Adrenal gland (tissue), 9 donors: ENCODE measurements at regions not wholly inside any gene's neighbourhood (a gene's known extent, or its start where the extent isn't known, plus 50 kb on each side); places are given as distances from the start of the nearest gene placed in this dataset.

Source experiments
- DNase-seq, 7 donors: peaks; one replicate each; pipeline ENCODE4 v3.0.0-alpha.2; 2019 to 2020
- H3K27ac ChIP-seq, 5 donors: fragments of 200-600 bp; sonication (generic) in 4 of 5; 1 replicate in 3 of 5; 2 replicates in 2 of 5; pipeline versions ENCODE4 v1.5.1 to v1.8.0; 2016 to 2020; ENCODE audit warnings: mild to moderate bottlenecking in 1 of 5
- H3K27me3 ChIP-seq: fragments of 200-600 bp; 2 replicates; pipeline ENCODE4 v1.8.0; 2021
- H3K36me3 ChIP-seq, 2 donors: fragments of 200-600 bp; replicated peaks in 1 of 2; 1 replicate in 1 of 2; 2 replicates in 1 of 2; pipeline versions ENCODE4 v1.5.1 to v1.8.0; 2018 to 2022
- H3K4me1 ChIP-seq, 2 donors: fragments of 200-600 bp; replicated peaks in 1 of 2; 1 replicate in 1 of 2; 2 replicates in 1 of 2; pipeline versions ENCODE4 v1.5.1 to v1.8.0; 2018 to 2021
- H3K4me3 ChIP-seq, 4 donors: fragments of 200-600 bp; sonication (generic) in 3 of 4; one replicate each; pipeline ENCODE4 v1.5.1; 2016 to 2018
- H3K9me3 ChIP-seq, 3 donors: fragments of 200-600 bp; sonication (generic) in 1 of 3; replicated peaks in 1 of 3; 1 replicate in 2 of 3; 2 replicates in 1 of 3; pipeline versions ENCODE4 v1.5.1 to v1.8.0; 2016 to 2021
- POLR2A ChIP-seq, 2 donors: fragments of 450-650 bp; IDR thresholded peaks; one replicate each; pipeline ENCODE4 v1.6.1; 2017; ENCODE audit warnings: antibody characterized with exemption in 2 of 2, mild to moderate bottlenecking in 2 of 2, moderate library complexity in 1 of 2
- WGBS, 4 donors: extraction: QIAGEN DNeasy Blood & Tissue Kit in 2 of 4; methylation state at CpG; one replicate each; pipeline versions ENCODE4 v1.1.5 to v1.1.7; 2013 to 2017; 5-methylcytosine and 5-hydroxymethylcytosine counted together
- intact Hi-C, 2 donors: fragments of 100-400 bp; cut with DNase I; formaldehyde crosslinking; loops; one replicate each; pipeline versions ENCODE4 v1.14.1 to v1.15.0; 2022 to 2023
- TF ChIP-seq, protein P1 (sequence below), 6 experiments: fragments of 450-650 bp in 4 of 6; fragments of 200-600 bp in 2 of 6; sonication (generic) in 1 of 6; IDR thresholded peaks; 1 replicate in 5 of 6; 2 replicates in 1 of 6; pipeline versions ENCODE4 v1.5.1 to v1.8.0; 2016 to 2021; ENCODE audit warnings: antibody characterized with exemption in 6 of 6, mild to moderate bottlenecking in 2 of 6, moderate library complexity in 1 of 6
- donor health status: healthy with polysubstance abuse.
- donor health status: Bipolar disorder and iron deficiency.
- donor health status: DM: yes; HTN: yes; CAD: no.
- donor health status: DM: no; HTN: no; CAD: no.
- donor health status: DM: no; HTN: no; CAD: no.

DNA sequence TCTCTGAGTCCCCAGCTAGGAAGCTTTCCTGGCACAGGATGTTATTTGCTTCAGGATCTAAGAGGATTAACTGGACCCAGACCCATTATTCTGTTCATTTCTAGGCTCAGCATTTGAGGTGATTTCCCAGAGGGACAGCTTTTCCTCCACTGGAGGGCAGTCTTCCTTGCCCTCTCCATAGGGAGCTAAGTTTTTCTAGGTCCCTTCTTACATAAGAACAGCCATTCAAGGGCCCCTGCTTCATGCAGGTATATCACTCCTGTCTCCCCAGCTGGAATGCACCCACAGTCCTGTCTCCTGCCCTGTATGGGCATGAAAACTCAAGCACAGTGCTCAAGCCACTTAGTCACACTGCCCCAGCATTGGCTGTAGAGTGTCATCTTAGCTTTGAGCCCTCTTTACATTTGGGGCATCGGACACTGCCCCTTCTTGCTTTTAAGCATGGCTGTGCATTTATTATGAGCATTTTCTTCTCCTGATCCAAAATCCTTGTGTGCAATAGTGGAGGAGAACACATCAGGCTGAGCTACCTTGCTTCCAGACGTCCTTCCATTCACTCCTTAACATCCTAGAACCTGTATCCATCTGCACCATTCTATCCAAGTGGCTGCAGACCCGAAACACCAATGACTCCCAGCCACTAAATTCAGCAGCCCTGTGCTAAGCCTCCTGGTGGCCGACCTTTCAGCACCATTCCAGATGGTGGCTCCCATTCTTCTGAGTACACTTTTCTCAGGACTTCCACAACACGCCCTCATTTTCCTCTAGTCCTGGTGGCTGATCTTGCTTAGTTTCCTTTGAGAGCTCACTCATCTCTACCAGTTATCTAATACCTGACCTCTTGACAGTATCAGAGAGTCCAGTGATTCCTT, 80.0 kb downstream of the COPS8 start:
- DNase-seq, result peak in 1 of 7 donors; percentile 11
- Histone ChIP-seq H3K4me3 (no peak overlapping the region), H3K27me3 (no peaks in the 10 kb centered on the region), H3K36me3 (no peaks in the 10 kb centered on the region), H3K27ac (no peak overlapping the region), H3K9me3 (no peaks in the 10 kb centered on the region), H3K4me1 (no peaks in the 10 kb centered on the region)
- intact Hi-C loops, result no loop called here
- TF ChIP-seq, protein P1, sequence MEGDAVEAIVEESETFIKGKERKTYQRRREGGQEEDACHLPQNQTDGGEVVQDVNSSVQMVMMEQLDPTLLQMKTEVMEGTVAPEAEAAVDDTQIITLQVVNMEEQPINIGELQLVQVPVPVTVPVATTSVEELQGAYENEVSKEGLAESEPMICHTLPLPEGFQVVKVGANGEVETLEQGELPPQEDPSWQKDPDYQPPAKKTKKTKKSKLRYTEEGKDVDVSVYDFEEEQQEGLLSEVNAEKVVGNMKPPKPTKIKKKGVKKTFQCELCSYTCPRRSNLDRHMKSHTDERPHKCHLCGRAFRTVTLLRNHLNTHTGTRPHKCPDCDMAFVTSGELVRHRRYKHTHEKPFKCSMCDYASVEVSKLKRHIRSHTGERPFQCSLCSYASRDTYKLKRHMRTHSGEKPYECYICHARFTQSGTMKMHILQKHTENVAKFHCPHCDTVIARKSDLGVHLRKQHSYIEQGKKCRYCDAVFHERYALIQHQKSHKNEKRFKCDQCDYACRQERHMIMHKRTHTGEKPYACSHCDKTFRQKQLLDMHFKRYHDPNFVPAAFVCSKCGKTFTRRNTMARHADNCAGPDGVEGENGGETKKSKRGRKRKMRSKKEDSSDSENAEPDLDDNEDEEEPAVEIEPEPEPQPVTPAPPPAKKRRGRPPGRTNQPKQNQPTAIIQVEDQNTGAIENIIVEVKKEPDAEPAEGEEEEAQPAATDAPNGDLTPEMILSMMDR (IDR thresholded peaks at IDR 0.05), result peak in 5 of 6 experiments; percentile 9 to 46 (median 30)
- TF ChIP-seq POLR2A (IDR thresholded peaks at IDR 0.05), result no peak
- 75 to 84% (median 83%) methylated on average over 5 of the region's 5 CpGs for WGBS, 4 donors

DNA sequence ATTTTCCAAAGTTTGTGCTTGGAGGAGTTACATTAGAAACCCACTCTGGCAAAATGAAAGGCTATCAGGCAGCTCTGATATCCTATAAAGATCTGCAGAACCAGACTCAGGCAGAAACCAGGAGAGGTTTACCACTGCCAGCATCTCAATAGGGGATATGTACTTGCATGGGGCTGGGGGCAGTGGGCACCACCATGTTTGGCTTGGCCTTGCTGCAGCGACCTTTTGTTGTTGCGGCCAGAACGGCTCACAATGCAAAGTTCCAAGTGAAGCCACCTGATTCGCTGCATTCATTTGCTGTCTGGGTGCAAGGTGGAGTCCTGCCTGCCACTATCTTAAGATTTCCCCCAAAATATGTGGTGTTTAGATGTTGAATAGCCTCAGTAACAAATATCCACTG, 81.3 kb downstream of the COPS8 start:
- TF ChIP-seq POLR2A (IDR thresholded peaks at IDR 0.05), result no peak
- TF ChIP-seq, protein P1 (IDR thresholded peaks at IDR 0.05), result no peak
- H3K4me1 ChIP-seq, result no peaks in the 10 kb centered on the region
- no peak overlapping the region for H3K27ac ChIP-seq
- H3K9me3 ChIP-seq, result no peaks in the 10 kb centered on the region
- H3K27me3 ChIP-seq, result no peaks in the 10 kb centered on the region
- H3K4me3 ChIP-seq, result no peak overlapping the region
- intact Hi-C loops, result no loop called here
- DNase-seq, result no peak
- no peaks in the 10 kb centered on the region for H3K36me3 ChIP-seq
- 90 to 100% (median 92%) methylated on average over 4 of the region's 4 CpGs for WGBS, 4 donors

DNA sequence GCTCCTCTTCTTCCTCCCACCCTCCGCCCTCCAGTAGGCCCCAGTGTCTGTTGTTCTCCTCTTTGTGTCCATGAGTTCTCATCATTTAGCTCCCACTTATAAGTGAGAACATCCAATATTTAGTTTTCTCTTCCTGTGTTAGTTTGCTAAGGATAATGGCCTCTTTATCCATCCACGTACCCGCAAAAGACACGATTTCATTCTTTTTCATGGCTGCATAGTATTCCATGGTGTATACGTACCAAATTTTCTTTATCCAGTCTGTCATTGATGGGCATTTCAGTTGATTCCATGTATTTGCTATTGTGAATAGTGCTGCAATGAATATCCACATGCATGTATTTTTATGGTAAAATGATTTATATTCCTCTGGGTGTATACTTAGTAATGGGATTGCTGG, 82.2 kb downstream of the COPS8 start:
- Histone ChIP-seq H3K36me3 (no peaks in the 10 kb centered on the region), H3K27me3 (no peaks in the 10 kb centered on the region), H3K27ac (no peak overlapping the region), H3K4me1 (no peaks in the 10 kb centered on the region), H3K4me3 (no peak overlapping the region), H3K9me3 (no peaks in the 10 kb centered on the region)
- intact Hi-C loops, result no loop called here
- TF ChIP-seq POLR2A (IDR thresholded peaks at IDR 0.05), result no peak
- TF ChIP-seq, protein P1 (IDR thresholded peaks at IDR 0.05), result no peak
- WGBS, 4 donors, result 83 to 94% (median 90%) methylated on average over 5 of the region's 5 CpGs
- DNase-seq, result no peak

DNA sequence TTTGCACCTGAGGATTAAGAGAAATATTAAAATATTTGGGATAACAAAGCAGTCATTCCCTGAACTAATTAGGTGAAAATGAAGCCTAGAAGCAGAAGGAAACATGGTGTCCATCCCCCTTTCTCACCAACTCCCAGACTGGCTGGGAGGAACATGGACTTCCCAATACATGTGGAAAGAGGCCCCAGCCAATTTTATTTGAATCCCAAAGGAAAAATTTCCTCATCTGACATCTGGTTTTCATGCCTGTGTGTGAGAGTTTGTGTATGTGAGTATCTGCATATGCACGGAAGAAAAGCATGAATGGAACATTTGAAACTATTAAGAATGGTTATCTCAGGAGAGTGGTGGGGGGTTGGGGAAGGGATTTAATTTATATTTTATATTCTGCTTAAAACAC, 84.3 kb downstream of the COPS8 start:
- DNase-seq, result no peak
- WGBS, 4 donors, result 88 to 96% (median 91%) methylated on average over 1 of the region's 1 CpG
- TF ChIP-seq, protein P1 (IDR thresholded peaks at IDR 0.05), result no peak
- no peak for TF ChIP-seq POLR2A (IDR thresholded peaks at IDR 0.05)
- H3K9me3 ChIP-seq, result no peaks in the 10 kb centered on the region
- intact Hi-C loops, result loop anchor here in 1 of 2 donors (10.0 kb wide), 1 partner anchor 145 kb away; no protein-coding TSS in a partner anchor
- H3K4me3 ChIP-seq, result no peak overlapping the region
- no peaks in the 10 kb centered on the region for H3K4me1 ChIP-seq
- no peaks in the 10 kb centered on the region for H3K36me3 ChIP-seq
- no peaks in the 10 kb centered on the region for H3K27me3 ChIP-seq
- no peak overlapping the region for H3K27ac ChIP-seq
